ENCODE measurements at regions not wholly inside any gene's neighbourhood (a gene's known extent, or its start where the extent isn't known, plus 50 kb on each side); places are given as distances from the start of the nearest gene placed in this dataset.

DNA sequence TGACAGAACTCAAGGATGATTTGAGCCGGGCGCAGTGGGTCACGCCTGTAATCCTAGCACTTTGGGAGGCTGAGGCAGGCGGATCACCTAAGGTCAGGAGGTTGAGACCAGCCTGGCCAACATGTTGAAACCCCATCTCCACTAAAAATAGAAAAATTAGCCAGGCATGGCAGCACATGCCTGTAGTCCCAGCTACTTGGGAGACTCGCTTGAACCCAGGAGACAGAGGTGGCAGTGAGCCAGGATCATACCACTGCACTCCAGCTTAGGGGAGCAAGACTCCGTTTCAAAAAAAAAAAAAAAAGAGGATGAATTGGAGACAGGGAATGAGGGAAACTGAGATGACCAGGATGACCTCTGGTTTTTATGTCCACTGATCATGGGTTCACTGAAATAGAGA is 60.4 kb upstream of the CDIN1 start:
- TF ChIP-seq YY1 (IDR thresholded peaks at IDR 0.05; ENCODE audit: low read depth, low read length): no peak
- TF ChIP-seq TAF1 (IDR thresholded peaks at IDR 0.05; ENCODE audit: borderline replicate concordance, low read depth, low read length): no peak
- TF ChIP-seq MYB (IDR thresholded peaks at IDR 0.05; ENCODE audit: borderline replicate concordance, low read depth, low read length): no peak
- no peak for TF ChIP-seq TCF3 (IDR thresholded peaks at IDR 0.05; ENCODE audit: borderline replicate concordance, insufficient read depth, low read depth, low read length)
- TF ChIP-seq CTCF (IDR thresholded peaks at IDR 0.05 in 2 of 3, conservative IDR thresholded peaks at IDR 0.05 in 1 of 3; ENCODE audit: control insufficient read depth in 2 of 3, extremely low read depth in 1 of 3, insufficient read depth in 1 of 3, low read depth in 3 of 3, low read length in 3 of 3): no peak
- TF ChIP-seq IKZF1 (conservative IDR thresholded peaks at IDR 0.05): no peak
- TF ChIP-seq SPI1 (IDR thresholded peaks at IDR 0.05; ENCODE audit: borderline replicate concordance, insufficient read depth, low read depth, low read length): no peak
- no peak for TF ChIP-seq POLR2A (IDR thresholded peaks at IDR 0.05; ENCODE audit: low read depth, low read length)
- no peak for TF ChIP-seq REST (IDR thresholded peaks at IDR 0.05; ENCODE audit: low read depth, low read length)

Measured in GM12878 (cell line).